K562 (cell line): ENCODE measurements at regions not wholly inside any gene's neighbourhood (a gene's known extent, or its start where the extent isn't known, plus 50 kb on each side); places are given as distances from the start of the nearest gene placed in this dataset.

Experiments
- ARNT ChIP-seq, 2 experiments: fragments of 450-650 bp; IDR thresholded peaks; 2 replicates each; pipeline ENCODE4 v1.6.1; 2016; ENCODE audit warnings: mild to moderate bottlenecking in 1 of 2
- BRD9 ChIP-seq: fragments of 450-650 bp; IDR thresholded peaks from 2 replicates; pipeline ENCODE4 v1.6.1; 2018; ENCODE audit warnings: low read depth; ENCODE audit not compliant: partially characterized antibody
- CBX5 ChIP-seq: IDR thresholded peaks from 2 replicates; pipeline ENCODE4 v1.6.1; 2014; ENCODE audit warnings: low read depth, borderline replicate concordance
- CHD4 ChIP-seq: fragments of 200-600 bp; sonication (generic); IDR thresholded peaks from 3 replicates; pipeline ENCODE4 v1.6.1; 2012; ENCODE audit warnings: low read depth, mild to moderate bottlenecking, mixed read lengths, low read length, inconsistent platforms; ENCODE audit not compliant: insufficient read depth, insufficient replicate concordance, poor library complexity, severe bottlenecking
- EGR1 ChIP-seq: fragments of 450-650 bp; conservative IDR thresholded peaks from 2 replicates; pipeline ENCODE4 v1.6.1; 2017; ENCODE audit warnings: mild to moderate bottlenecking
- ETV6 ChIP-seq, 3 experiments: fragments of 150-350 bp in 1 of 3; sonication (generic) in 1 of 3; formaldehyde crosslinking in 1 of 3; IDR thresholded peaks; 2 replicates each; pipeline versions ENCODE4 v1.6.1 to v1.8.0; 2014 to 2022; ENCODE audit warnings: borderline replicate concordance in 2 of 3, low read depth in 2 of 3, antibody characterized with exemption in 1 of 3, low read length in 1 of 3, mild to moderate bottlenecking in 1 of 3, missing genetic modification reagents in 1 of 3
- FOXA1 ChIP-seq: fragments of 450-650 bp; IDR thresholded peaks from 2 replicates; pipeline ENCODE4 v1.6.1; 2016; ENCODE audit warnings: mild to moderate bottlenecking, borderline replicate concordance
- GABPB1 ChIP-seq: sonication (generic); formaldehyde crosslinking; IDR thresholded peaks from 2 replicates; pipeline ENCODE4 v1.8.0; 2022; ENCODE audit warnings: mild to moderate bottlenecking, missing genetic modification reagents
- HDAC1 ChIP-seq, 2 experiments: fragments of 450-650 bp; IDR thresholded peaks; 2 replicates each; pipeline ENCODE4 v1.6.1; 2016 to 2017; ENCODE audit warnings: inconsistent platforms in 1 of 2, mild to moderate bottlenecking in 1 of 2, moderate library complexity in 1 of 2
- HDAC6 ChIP-seq: IDR thresholded peaks from 2 replicates; pipeline ENCODE4 v1.6.1; 2012; ENCODE audit warnings: low read depth, mild to moderate bottlenecking, control low read depth, inconsistent platforms, low read length, moderate library complexity
- HNRNPK ChIP-seq: fragments of 200-400 bp; formaldehyde crosslinking; IDR thresholded peaks from one replicate; pipeline ENCODE4 v1.6.1; 2018; ENCODE audit warnings: mild to moderate bottlenecking, low read depth, low read length; ENCODE audit not compliant: poor library complexity, severe bottlenecking
- JUN ChIP-seq, 2 experiments: sonication (generic) in 1 of 2; formaldehyde crosslinking in 1 of 2; IDR thresholded peaks; 2 replicates each; pipeline versions ENCODE4 v1.6.1 to v1.8.0; 2012 to 2022; ENCODE audit warnings: borderline replicate concordance in 2 of 2, mild to moderate bottlenecking in 2 of 2, improper control_type of control experiment in 1 of 2, low read depth in 1 of 2, low read length in 1 of 2, missing genetic modification reagents in 1 of 2
- KHSRP ChIP-seq: fragments of 450-650 bp; IDR thresholded peaks from 2 replicates; pipeline ENCODE4 v1.6.1; 2017
- MCM2 ChIP-seq: fragments of 450-650 bp; IDR thresholded peaks from 2 replicates; pipeline ENCODE4 v1.6.1; 2017; ENCODE audit warnings: low read depth, mild to moderate bottlenecking
- MCM3 ChIP-seq: fragments of 450-650 bp; IDR thresholded peaks from 2 replicates; pipeline ENCODE4 v1.6.1; 2016
- MIER1 ChIP-seq: fragments of 450-650 bp; IDR thresholded peaks from 2 replicates; pipeline ENCODE4 v1.6.1; 2016; ENCODE audit warnings: antibody characterized with exemption, mild to moderate bottlenecking, low read depth
- NCOA1 ChIP-seq: fragments of 450-650 bp; IDR thresholded peaks from 2 replicates; pipeline ENCODE4 v1.6.1; 2016; ENCODE audit warnings: low read depth
- NCOA6 ChIP-seq: fragments of 450-650 bp; IDR thresholded peaks from 2 replicates; pipeline ENCODE4 v1.6.1; 2017; ENCODE audit warnings: mild to moderate bottlenecking
- NFE2L1 ChIP-seq: fragments of 450-650 bp; IDR thresholded peaks from 2 replicates; pipeline ENCODE4 v1.6.1; 2016; ENCODE audit warnings: missing genetic modification characterization, low read depth, mild to moderate bottlenecking, missing compliant biosample characterization, moderate library complexity, borderline replicate concordance
- NFYB ChIP-seq: IDR thresholded peaks from 2 replicates; pipeline ENCODE4 v1.6.1; 2011; ENCODE audit warnings: mild to moderate bottlenecking, moderate library complexity; ENCODE audit not compliant: insufficient read length; ENCODE audit errors: extremely low read depth
- POLR2AphosphoS2 ChIP-seq: IDR thresholded peaks from 2 replicates; pipeline ENCODE4 v1.6.1; 2012; ENCODE audit warnings: low read length, improper control_type of control experiment
- RBM25 ChIP-seq: fragments of 200-400 bp; formaldehyde crosslinking; IDR thresholded peaks from 2 replicates; pipeline ENCODE4 v1.6.1; 2018; ENCODE audit warnings: low read length, low read depth, moderate library complexity; ENCODE audit not compliant: severe bottlenecking
- SMAD3 ChIP-seq: fragments of 450-650 bp; formaldehyde crosslinking; conservative IDR thresholded peaks from 2 replicates; pipeline ENCODE4 v1.4.0; 2020; ENCODE audit warnings: mild to moderate bottlenecking
- ZFPM2 ChIP-seq: fragments of 250-450 bp; sonication (Bioruptor Pico); IDR thresholded peaks from 2 replicates; pipeline ENCODE4 v1.5.1; 2022; ENCODE audit warnings: mild to moderate bottlenecking
- ZKSCAN8 ChIP-seq: fragments of 200-800 bp; sonication (Bioruptor generic); IDR thresholded peaks from 2 replicates; pipeline ENCODE4 v1.6.1; 2016; ENCODE audit warnings: missing genetic modification characterization, missing compliant biosample characterization
- ZNF239 ChIP-seq: fragments of 250-450 bp; sonication (Bioruptor Pico); IDR thresholded peaks from 2 replicates; pipeline ENCODE4 v1.4.0; 2020; ENCODE audit warnings: mild to moderate bottlenecking
- ZNF263 ChIP-seq: sonication (generic); formaldehyde crosslinking; IDR thresholded peaks from 2 replicates; pipeline ENCODE4 v1.8.0; 2022; ENCODE audit warnings: mild to moderate bottlenecking, missing genetic modification reagents, borderline replicate concordance
- ZNF311 ChIP-seq: fragments of 250-450 bp; sonication (Bioruptor Pico); IDR thresholded peaks from 2 replicates; pipeline ENCODE4 v1.4.0; 2020; ENCODE audit warnings: mild to moderate bottlenecking, moderate library complexity
- ZNF41 ChIP-seq: fragments of 250-450 bp; sonication (Bioruptor Pico); conservative IDR thresholded peaks from 2 replicates; pipeline ENCODE4 v1.4.0; 2020; ENCODE audit warnings: mild to moderate bottlenecking
- ZNF436 ChIP-seq: fragments of 250-450, 450-650 bp; sonication (Bioruptor Pico); formaldehyde crosslinking; IDR thresholded peaks from 2 replicates; pipeline ENCODE4 v1.7.0; 2020; ENCODE audit warnings: mild to moderate bottlenecking
- ZNF584 ChIP-seq: fragments of 200-800 bp; sonication (Bioruptor generic); IDR thresholded peaks from 2 replicates; pipeline ENCODE4 v1.6.1; 2016; ENCODE audit warnings: low read depth, mild to moderate bottlenecking, missing genetic modification characterization, missing compliant biosample characterization
- ZNF830 ChIP-seq: fragments of 250-450 bp; sonication (Bioruptor Pico); IDR thresholded peaks from 2 replicates; pipeline ENCODE4 v1.5.0; 2021; ENCODE audit warnings: mild to moderate bottlenecking

DNA sequence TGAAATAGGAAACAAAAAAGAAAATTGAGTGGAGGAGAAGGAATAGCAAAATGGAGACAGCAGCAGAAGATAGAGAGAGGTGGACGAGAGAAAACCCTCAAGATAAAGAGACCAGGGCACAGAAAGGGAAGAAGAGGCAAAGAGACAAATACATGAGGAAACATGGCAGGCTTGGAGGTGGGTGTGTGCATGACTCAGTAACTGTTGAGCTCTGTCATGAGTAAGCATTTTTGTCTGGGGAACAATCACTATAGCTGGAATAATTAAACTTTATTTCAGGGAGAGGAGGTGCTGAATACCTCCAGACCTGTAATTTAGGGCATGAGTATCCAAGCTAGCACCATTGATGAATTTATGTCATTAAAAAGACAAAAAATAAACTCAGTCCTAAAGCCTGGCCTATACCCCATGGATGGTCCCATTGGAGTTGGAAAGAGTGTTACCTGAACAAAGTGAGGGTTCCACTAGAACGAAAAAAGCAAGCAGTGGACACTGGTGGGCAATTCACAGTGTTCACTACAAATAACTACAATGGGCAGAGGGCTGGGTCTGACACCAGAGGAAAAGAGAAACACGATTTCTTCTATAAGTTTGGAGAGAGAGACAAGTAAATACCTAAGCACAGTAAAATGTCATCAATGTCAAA is 145.5 kb downstream of the ADCYAP1 start (continued):
- 0 out of 2 replicates have a peak, but pooled peaks have one; percentile 31 for TF ChIP-seq JUN (IDR thresholded peaks at IDR 0.05; ENCODE audit: borderline replicate concordance, low read depth, low read length)
- no peak for TF ChIP-seq JUN (CRISPR knock-in tag; IDR thresholded peaks at IDR 0.05; ENCODE audit: borderline replicate concordance)
- TF ChIP-seq ZNF263 (CRISPR knock-in tag), result no peak
- peak; percentile 71 for TF ChIP-seq BRD9
- TF ChIP-seq ZNF311 (CRISPR knock-in tag), result no peak
- TF ChIP-seq HDAC1 (IDR thresholded peaks at IDR 0.05), result no peak; a peak in 1 of 4 replicates
- TF ChIP-seq POLR2AphosphoS2, result no peak
- no peak for TF ChIP-seq ZNF830 (CRISPR knock-in tag)
- TF ChIP-seq ETV6 (IDR thresholded peaks at IDR 0.05; ENCODE audit: borderline replicate concordance in 1 of 2, low read depth in 2 of 2, low read length in 1 of 2), result no peak
- no peak for TF ChIP-seq ETV6 (CRISPR knock-in tag; IDR thresholded peaks at IDR 0.05; ENCODE audit: borderline replicate concordance)
- TF ChIP-seq ARNT (IDR thresholded peaks at IDR 0.05), result peak; percentile 36 to 69; a peak in 1 of 4 replicates
- TF ChIP-seq ZFPM2 (CRISPR knock-in tag), result no peak
- TF ChIP-seq CBX5, result no peak
- TF ChIP-seq KHSRP, result no peak
- TF ChIP-seq NCOA6, result no peak
- no peak for TF ChIP-seq NFYB
- TF ChIP-seq ZNF41 (CRISPR knock-in tag), result no peak
- no peak for TF ChIP-seq MIER1
- peak; percentile 81 for TF ChIP-seq EGR1
- no peak for TF ChIP-seq SMAD3
- TF ChIP-seq CHD4, result no peak
- TF ChIP-seq ZNF239 (CRISPR knock-in tag), result no peak; the same call in 1 of the 2 replicates
- no peak for TF ChIP-seq ZNF436 (CRISPR knock-in tag)
- no peak for TF ChIP-seq MCM2
- no peak for TF ChIP-seq HDAC6
- no peak for TF ChIP-seq HNRNPK
- no peak for TF ChIP-seq ZKSCAN8 (CRISPR knock-in tag)
- peak; percentile 31; the same call in 1 of the 2 replicates for TF ChIP-seq NCOA1
- no peak for TF ChIP-seq GABPB1 (CRISPR knock-in tag)
- TF ChIP-seq MCM3, result no peak
- peak; percentile 89 for TF ChIP-seq NFE2L1 (tag)
- TF ChIP-seq RBM25, result no peak
- TF ChIP-seq FOXA1, result no peak
- TF ChIP-seq ZNF584 (CRISPR knock-in tag), result 0 out of 2 replicates have a peak, but pooled peaks have one; percentile 21
